ENCODE measurements at regions not wholly inside any gene's neighbourhood (a gene's known extent, or its start where the extent isn't known, plus 50 kb on each side); places are given as distances from the start of the nearest gene placed in this dataset.

DNA sequence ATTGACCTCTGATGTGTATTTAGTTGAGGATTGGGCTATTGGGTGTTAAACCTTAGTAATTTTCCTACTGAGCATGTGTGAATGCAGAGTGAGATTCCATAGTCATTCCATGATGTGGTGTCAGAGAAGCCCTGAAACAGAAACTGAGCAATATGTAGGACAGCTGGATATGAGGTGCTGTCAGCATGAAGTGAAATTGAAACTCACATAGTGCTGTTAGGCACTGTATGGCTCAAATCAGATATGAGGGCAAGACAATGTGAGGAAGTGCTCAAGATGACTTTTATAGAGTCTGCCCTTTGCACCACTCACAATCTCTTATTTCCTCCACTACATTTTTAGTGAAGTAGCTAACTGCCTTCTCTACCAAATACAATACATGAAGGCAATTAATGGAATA, 188.3 kb downstream of the SH3BGRL start:
- Histone ChIP-seq H3K9me1 (replicated peaks; ENCODE audit: control insufficient read depth, extremely low read depth, insufficient read depth, low read length) (no peaks in the 10 kb centered on the region), H3K9me3 (replicated peaks; ENCODE audit: control insufficient read depth, insufficient read depth, low read length) (no peaks in the 10 kb centered on the region), H4K20me1 (replicated peaks; ENCODE audit: control insufficient read depth, extremely low read depth, insufficient read depth, low read length) (no peaks in the 10 kb centered on the region), H3K4me1 (ENCODE audit: control insufficient read depth, extremely low read depth, insufficient read depth, low read length) (no peaks in the 10 kb centered on the region), H3K9ac (replicated peaks; ENCODE audit: extremely low read depth, insufficient read depth, low read length) (no peak overlapping the region), H2AFZ (ENCODE audit: low read depth, low read length) (no peak overlapping the region), H3K27ac (ENCODE audit: insufficient read depth, low read depth, low read length) (no peak overlapping the region), H3K79me2 (ENCODE audit: control insufficient read depth, insufficient read depth, low read length) (no peaks in the 10 kb centered on the region), H3K27me3 (ENCODE audit: control insufficient read depth in 2 of 2, insufficient read depth in 2 of 2, low read length in 2 of 2) (no peaks in the 10 kb centered on the region), H3K4me3 (replicated peaks in 1 of 3; ENCODE audit: insufficient read depth in 1 of 3, low read depth in 1 of 3, low read length in 3 of 3) (no peak overlapping the region), H3K4me2 (ENCODE audit: insufficient read depth, low read length) (no peak overlapping the region), H3K36me3 (ENCODE audit: control insufficient read depth in 2 of 2, extremely low read depth in 1 of 2, insufficient read depth in 2 of 2, low read length in 2 of 2) (no peaks in the 10 kb centered on the region)
- ChIA-PET POLR2A (no interaction called here), CTCF (no interaction called here)
- DNase-seq (ENCODE audit: low read depth, low spot score) = no peak
- no TSS peak for BruUV-seq (replicated peaks)
- no peak for TF ChIP-seq JUN (IDR thresholded peaks at IDR 0.05; ENCODE audit: borderline replicate concordance, insufficient read depth, insufficient read length, low read depth)
- TF ChIP-seq GATA2 (IDR thresholded peaks at IDR 0.05; ENCODE audit: insufficient read depth, insufficient read length, low read depth, low read length) = no peak
- no peak for TF ChIP-seq POLR2AphosphoS5 (IDR thresholded peaks at IDR 0.05; ENCODE audit: insufficient read depth, low read depth, low read length)
- TF ChIP-seq FOS (IDR thresholded peaks at IDR 0.05; ENCODE audit: borderline replicate concordance, insufficient read depth, low read length) = no peak
- TF ChIP-seq, protein P1, sequence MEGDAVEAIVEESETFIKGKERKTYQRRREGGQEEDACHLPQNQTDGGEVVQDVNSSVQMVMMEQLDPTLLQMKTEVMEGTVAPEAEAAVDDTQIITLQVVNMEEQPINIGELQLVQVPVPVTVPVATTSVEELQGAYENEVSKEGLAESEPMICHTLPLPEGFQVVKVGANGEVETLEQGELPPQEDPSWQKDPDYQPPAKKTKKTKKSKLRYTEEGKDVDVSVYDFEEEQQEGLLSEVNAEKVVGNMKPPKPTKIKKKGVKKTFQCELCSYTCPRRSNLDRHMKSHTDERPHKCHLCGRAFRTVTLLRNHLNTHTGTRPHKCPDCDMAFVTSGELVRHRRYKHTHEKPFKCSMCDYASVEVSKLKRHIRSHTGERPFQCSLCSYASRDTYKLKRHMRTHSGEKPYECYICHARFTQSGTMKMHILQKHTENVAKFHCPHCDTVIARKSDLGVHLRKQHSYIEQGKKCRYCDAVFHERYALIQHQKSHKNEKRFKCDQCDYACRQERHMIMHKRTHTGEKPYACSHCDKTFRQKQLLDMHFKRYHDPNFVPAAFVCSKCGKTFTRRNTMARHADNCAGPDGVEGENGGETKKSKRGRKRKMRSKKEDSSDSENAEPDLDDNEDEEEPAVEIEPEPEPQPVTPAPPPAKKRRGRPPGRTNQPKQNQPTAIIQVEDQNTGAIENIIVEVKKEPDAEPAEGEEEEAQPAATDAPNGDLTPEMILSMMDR (IDR thresholded peaks at IDR 0.05; ENCODE audit: extremely low read depth in 1 of 2, insufficient read depth in 1 of 2, low read depth in 1 of 2, low read length in 2 of 2) = no peak
- TF ChIP-seq, protein P2, sequence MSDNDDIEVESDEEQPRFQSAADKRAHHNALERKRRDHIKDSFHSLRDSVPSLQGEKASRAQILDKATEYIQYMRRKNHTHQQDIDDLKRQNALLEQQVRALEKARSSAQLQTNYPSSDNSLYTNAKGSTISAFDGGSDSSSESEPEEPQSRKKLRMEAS (IDR thresholded peaks at IDR 0.05; ENCODE audit: insufficient read depth, insufficient read length) = no peak
- no peak for TF ChIP-seq MYC (IDR thresholded peaks at IDR 0.05; ENCODE audit: low read depth, low read length)
- TF ChIP-seq EZH2 (IDR thresholded peaks at IDR 0.05; ENCODE audit: borderline replicate concordance, low read depth, low read length, severe bottlenecking) = no peak
- TF ChIP-seq POLR2A (IDR thresholded peaks at IDR 0.05; ENCODE audit: low read depth, low read length) = no peak
- no peak for FAIRE-seq
- intact Hi-C loops (cut with micrococcal nuclease) (no loop called here), dilution Hi-C loops (cut with MboI; ENCODE audit: extremely low pct_ligation_motif_present, low sequenced_read_pairs) (no loop called here)
